HUES6 (cell line): ENCODE measurements at regions not wholly inside any gene's neighbourhood (a gene's known extent, or its start where the extent isn't known, plus 50 kb on each side); places are given as distances from the start of the nearest gene placed in this dataset.

ENCODE experiments used
- H3K27ac ChIP-seq: 2 replicates; pipeline ENCODE4 v1.7.0; 2013; ENCODE audit warnings: low read depth, mild to moderate bottlenecking, low read length, inconsistent platforms
- H3K27me3 ChIP-seq: 2 replicates; pipeline ENCODE4 v1.6.1; 2013; ENCODE audit warnings: low read length; ENCODE audit not compliant: control insufficient read depth, insufficient read depth
- H3K36me3 ChIP-seq: 2 replicates; pipeline ENCODE4 v1.6.1; 2013; ENCODE audit warnings: low read length; ENCODE audit not compliant: control insufficient read depth, insufficient read depth
- H3K4me1 ChIP-seq: 2 replicates; pipeline ENCODE4 v1.6.1; 2013; ENCODE audit warnings: low read length; ENCODE audit not compliant: control insufficient read depth, insufficient read depth
- H3K4me3 ChIP-seq: 2 replicates; pipeline ENCODE4 v1.5.1; 2013; ENCODE audit warnings: low read depth, low read length
- H3K9ac ChIP-seq: one replicate; pipeline ENCODE4 v1.6.1; 2013; ENCODE audit warnings: mild to moderate bottlenecking, low read length
- H3K9me3 ChIP-seq: 2 replicates; pipeline ENCODE4 v1.6.1; 2013; ENCODE audit warnings: low read depth, low read length; ENCODE audit not compliant: control insufficient read depth, insufficient read depth

- H3K9me3 ChIP-seq, result no peaks in the 10 kb centered on the region
- H3K36me3 ChIP-seq, result no peaks in the 10 kb centered on the region
- no peak overlapping the region for H3K4me3 ChIP-seq
- no peak overlapping the region for H3K9ac ChIP-seq
- no peak overlapping the region for H3K27ac ChIP-seq
- no peaks in the 10 kb centered on the region for H3K27me3 ChIP-seq
- H3K4me1 ChIP-seq, result peaks cover 10% of the 10 kb centered on the region
Observed at GRCh38 chr13:50406831-50407230, 391.6 kb downstream of the KCNRG start.

GRCh38 chr13:50408068-50408467 is 392.8 kb downstream of the KCNRG start:
- Histone ChIP-seq H3K27ac (no peak overlapping the region), H3K36me3 (no peaks in the 10 kb centered on the region), H3K4me3 (no peak overlapping the region), H3K4me1 (peaks cover 19% of the 10 kb centered on the region), H3K27me3 (no peaks in the 10 kb centered on the region), H3K9me3 (no peaks in the 10 kb centered on the region), H3K9ac (no peak overlapping the region)

- no peak overlapping the region for H3K27ac ChIP-seq
- no peaks in the 10 kb centered on the region for H3K9me3 ChIP-seq
- H3K36me3 ChIP-seq, result no peaks in the 10 kb centered on the region
- no peak overlapping the region for H3K9ac ChIP-seq
- H3K4me1 ChIP-seq, result peaks cover 19% of the 10 kb centered on the region
- no peaks in the 10 kb centered on the region for H3K27me3 ChIP-seq
- H3K4me3 ChIP-seq, result no peak overlapping the region
Observed at GRCh38 chr13:50409220-50409619, 394.0 kb downstream of the KCNRG start.

GRCh38 chr13:50410921-50411746 is 395.9 kb downstream of the KCNRG start:
- Histone ChIP-seq H3K36me3 (no peaks in the 10 kb centered on the region), H3K27ac (no peak overlapping the region), H3K27me3 (no peaks in the 10 kb centered on the region), H3K4me1 (peaks cover 19% of the 10 kb centered on the region), H3K9me3 (peaks cover 7% of the 10 kb centered on the region), H3K9ac (no peak overlapping the region), H3K4me3 (no peak overlapping the region)

GRCh38 chr13:50412046-50412617 is 396.9 kb downstream of the KCNRG start:
- Histone ChIP-seq H3K4me3 (no peak overlapping the region), H3K27ac (no peak overlapping the region), H3K9me3 (peaks cover 7% of the 10 kb centered on the region), H3K36me3 (no peaks in the 10 kb centered on the region), H3K27me3 (no peaks in the 10 kb centered on the region), H3K9ac (no peak overlapping the region), H3K4me1 (peaks cover 19% of the 10 kb centered on the region)

GRCh38 chr13:50414640-50415039 is 399.4 kb downstream of the KCNRG start:
- H3K9me3 ChIP-seq, result peaks cover 7% of the 10 kb centered on the region
- no peak overlapping the region for H3K27ac ChIP-seq
- no peaks in the 10 kb centered on the region for H3K27me3 ChIP-seq
- no peak overlapping the region for H3K4me3 ChIP-seq
- peaks cover 21% of the 10 kb centered on the region for H3K4me1 ChIP-seq
- H3K36me3 ChIP-seq, result no peaks in the 10 kb centered on the region
- H3K9ac ChIP-seq, result no peak overlapping the region

GRCh38 chr13:50415428-50415827 is 400.2 kb downstream of the KCNRG start:
- Histone ChIP-seq H3K27me3 (no peaks in the 10 kb centered on the region), H3K36me3 (no peaks in the 10 kb centered on the region), H3K27ac (no peak overlapping the region), H3K9ac (no peak overlapping the region), H3K4me1 (peaks cover 22% of the 10 kb centered on the region), H3K4me3 (no peak overlapping the region), H3K9me3 (peaks cover 7% of the 10 kb centered on the region)

- no peaks in the 10 kb centered on the region for H3K27me3 ChIP-seq
- no peak overlapping the region for H3K9ac ChIP-seq
- peaks cover 7% of the 10 kb centered on the region for H3K9me3 ChIP-seq
- no peaks in the 10 kb centered on the region for H3K36me3 ChIP-seq
- no peak overlapping the region for H3K4me3 ChIP-seq
- H3K4me1 ChIP-seq, result peaks cover 6% of the 10 kb centered on the region
- no peak overlapping the region for H3K27ac ChIP-seq
Observed at GRCh38 chr13:50417597-50417996, 402.4 kb downstream of the KCNRG start.

GRCh38 chr13:50419331-50419865 is 404.2 kb downstream of the KCNRG start:
- Histone ChIP-seq H3K9ac (no peak overlapping the region), H3K27me3 (no peaks in the 10 kb centered on the region), H3K4me1 (peaks cover 3% of the 10 kb centered on the region; the same call in 1 of the 2 replicates), H3K27ac (no peak overlapping the region), H3K4me3 (no peak overlapping the region), H3K36me3 (no peaks in the 10 kb centered on the region), H3K9me3 (peaks cover 7% of the 10 kb centered on the region)

- H3K9ac ChIP-seq, result no peak overlapping the region
- H3K9me3 ChIP-seq, result peaks cover 7% of the 10 kb centered on the region
- H3K4me1 ChIP-seq, result peaks cover 3% of the 10 kb centered on the region; the same call in 1 of the 2 replicates
- no peaks in the 10 kb centered on the region for H3K27me3 ChIP-seq
- H3K4me3 ChIP-seq, result no peak overlapping the region
- H3K36me3 ChIP-seq, result no peaks in the 10 kb centered on the region
- no peak overlapping the region for H3K27ac ChIP-seq
Observed at GRCh38 chr13:50419896-50420295, 404.7 kb downstream of the KCNRG start.

- H3K4me1 ChIP-seq, result peaks cover 3% of the 10 kb centered on the region; the same call in 1 of the 2 replicates
- H3K9me3 ChIP-seq, result no peaks in the 10 kb centered on the region
- H3K4me3 ChIP-seq, result no peak overlapping the region
- no peaks in the 10 kb centered on the region for H3K27me3 ChIP-seq
- H3K27ac ChIP-seq, result no peak overlapping the region
- no peaks in the 10 kb centered on the region for H3K36me3 ChIP-seq
- no peak overlapping the region for H3K9ac ChIP-seq
Observed at GRCh38 chr13:50420718-50421472, 405.7 kb downstream of the KCNRG start.
